Endothelial cell of umbilical vein (primary cell): ENCODE measurements at regions not wholly inside any gene's neighbourhood (a gene's known extent, or its start where the extent isn't known, plus 50 kb on each side); places are given as distances from the start of the nearest gene placed in this dataset.

ENCODE experiments used
- BruUV-seq: library from RNA; stranded (reverse); fragments of 400-500 nt; replicated peaks from 2 replicates; lab custom pipeline; 2021; lab: Mats Ljungman, UMichigan
- CTCF ChIA-PET: fragments of 300-600, 350-600 bp; sonication (Branson Sonifier 250); formaldehyde crosslinking; loops from one replicate; lab custom pipeline; 2021; ENCODE audit warnings: antibody characterized with exemption, inconsistent platforms; lab: Charles Lee
- POLR2A ChIA-PET: fragments of 300-600, 350-600 bp; sonication (Branson Sonifier 250); formaldehyde crosslinking; loops from one replicate; lab custom pipeline; 2021; ENCODE audit warnings: antibody characterized with exemption, inconsistent platforms; lab: Charles Lee
- DNase-seq: peaks from one replicate; pipeline ENCODE4 v3.0.0-alpha.2; 2011; ENCODE audit warnings: low read depth, low spot score
- FAIRE-seq: peaks from 2 replicates; lab custom pipeline; 2011; peaks lifted over from hg19 to GRCh38; lab: Jason Lieb, UNC
- H2AFZ ChIP-seq: 2 replicates; pipeline ENCODE4 v1.6.0; 2012; ENCODE audit warnings: low read depth, low read length, control low read depth, inconsistent platforms
- H3K27ac ChIP-seq: 2 replicates; pipeline ENCODE4 v1.5.1; 2011; ENCODE audit warnings: low read depth, mild to moderate bottlenecking, control low read depth, low read length, moderate library complexity; ENCODE audit not compliant: insufficient read depth
- H3K27me3 ChIP-seq, 2 experiments: 2 replicates each; pipeline versions ENCODE4 v1.6.0 to v1.6.1; 2011; ENCODE audit warnings: low read length in 2 of 2, mixed read lengths in 1 of 2; ENCODE audit not compliant: control insufficient read depth in 2 of 2, insufficient read depth in 2 of 2
- H3K36me3 ChIP-seq, 2 experiments: 2 replicates in 1 of 2; 3 replicates in 1 of 2; pipeline ENCODE4 v1.5.1; 2011; ENCODE audit warnings: low read length in 2 of 2, mild to moderate bottlenecking in 1 of 2, moderate library complexity in 1 of 2; ENCODE audit not compliant: control insufficient read depth in 2 of 2, insufficient read depth in 2 of 2; ENCODE audit errors: extremely low read depth in 1 of 2
- H3K4me1 ChIP-seq: 3 replicates; pipeline ENCODE4 v1.5.1; 2011; ENCODE audit warnings: mild to moderate bottlenecking, low read length; ENCODE audit not compliant: control insufficient read depth, insufficient read depth; ENCODE audit errors: extremely low read depth
- H3K4me2 ChIP-seq: 2 replicates; pipeline ENCODE4 v1.6.1; 2011; ENCODE audit warnings: low read length, control low read depth, mixed read lengths; ENCODE audit not compliant: insufficient read depth
- H3K4me3 ChIP-seq, 3 experiments: fragments of 200-600 bp in 1 of 3; sonication (generic), shearing (Covaris generic) in 1 of 3; replicated peaks in 1 of 3; 2 replicates each; pipeline ENCODE4 v1.5.1; 2011 to 2016; ENCODE audit warnings: control low read depth in 3 of 3, low read length in 3 of 3, mild to moderate bottlenecking in 2 of 3, inconsistent platforms in 1 of 3, low read depth in 1 of 3, moderate library complexity in 1 of 3; ENCODE audit not compliant: insufficient read depth in 1 of 3
- H3K79me2 ChIP-seq: 2 replicates; pipeline ENCODE4 v1.6.0; 2012; ENCODE audit warnings: low read length, inconsistent platforms; ENCODE audit not compliant: control insufficient read depth, insufficient read depth
- H3K9ac ChIP-seq: replicated peaks from 2 replicates; pipeline ENCODE3; 2011; ENCODE audit warnings: low read length, control low read depth; ENCODE audit not compliant: insufficient read depth; ENCODE audit errors: extremely low read depth
- H3K9me1 ChIP-seq: replicated peaks from 3 replicates; pipeline ENCODE4 v1.6.0; 2011; ENCODE audit warnings: mild to moderate bottlenecking, low read length; ENCODE audit not compliant: control insufficient read depth, insufficient read depth; ENCODE audit errors: extremely low read depth
- H3K9me3 ChIP-seq: replicated peaks from 2 replicates; pipeline ENCODE4 v1.5.1; 2012; ENCODE audit warnings: low read length, inconsistent platforms; ENCODE audit not compliant: control insufficient read depth, insufficient read depth
- H4K20me1 ChIP-seq: replicated peaks from 2 replicates; pipeline ENCODE3; 2011; ENCODE audit warnings: mild to moderate bottlenecking, low read length; ENCODE audit not compliant: control insufficient read depth, insufficient read depth; ENCODE audit errors: extremely low read depth
- EZH2 ChIP-seq: IDR thresholded peaks from 2 replicates; pipeline ENCODE4 v1.6.1; 2012; ENCODE audit warnings: borderline replicate concordance, low read depth, mild to moderate bottlenecking, moderate library complexity, low read length, inconsistent platforms; ENCODE audit not compliant: severe bottlenecking
- FOS ChIP-seq: IDR thresholded peaks from 2 replicates; pipeline ENCODE4 v1.6.1; 2011; ENCODE audit warnings: mild to moderate bottlenecking, low read length, moderate library complexity, borderline replicate concordance; ENCODE audit not compliant: insufficient read depth
- GATA2 ChIP-seq: IDR thresholded peaks from 2 replicates; pipeline ENCODE4 v1.7.0; 2011; ENCODE audit warnings: low read depth, mild to moderate bottlenecking, moderate library complexity, mixed read lengths, low read length; ENCODE audit not compliant: insufficient read length, insufficient read depth
- JUN ChIP-seq: IDR thresholded peaks from 2 replicates; pipeline ENCODE4 v1.6.1; 2011; ENCODE audit warnings: borderline replicate concordance, low read depth; ENCODE audit not compliant: insufficient read length, insufficient read depth
- MYC ChIP-seq: IDR thresholded peaks from one replicate; pipeline ENCODE4 v1.6.1; 2011; ENCODE audit warnings: mild to moderate bottlenecking, low read depth, low read length
- POLR2A ChIP-seq: IDR thresholded peaks from 2 replicates; pipeline ENCODE4 v1.6.1; 2012; ENCODE audit warnings: low read depth, mild to moderate bottlenecking, control low read depth, low read length
- POLR2AphosphoS5 ChIP-seq: IDR thresholded peaks from 2 replicates; pipeline ENCODE4 v1.6.1; 2012; ENCODE audit warnings: low read depth, mild to moderate bottlenecking, control low read depth, low read length, moderate library complexity; ENCODE audit not compliant: insufficient read depth
- dilution Hi-C: fragments of 300-500 bp; cut with MboI; formaldehyde crosslinking; loops from one replicate; pipeline ENCODE4 v1.15.0; 2019; ENCODE audit warnings: low sequenced_read_pairs; ENCODE audit not compliant: extremely low pct_ligation_motif_present
- intact Hi-C: fragments of 100-400 bp; cut with micrococcal nuclease; formaldehyde crosslinking; loops from one replicate; pipeline ENCODE4 v1.10.0; 2022
- TF ChIP-seq, protein P1 (sequence below), 2 donors: IDR thresholded peaks; 1 replicate in 1 of 2; 2 replicates in 1 of 2; pipeline ENCODE4 v1.5.1; 2011; ENCODE audit warnings: low read length in 2 of 2, mild to moderate bottlenecking in 2 of 2, moderate library complexity in 2 of 2, control low read depth in 1 of 2, inconsistent platforms in 1 of 2, low read depth in 1 of 2; ENCODE audit not compliant: insufficient read depth in 1 of 2; ENCODE audit errors: extremely low read depth in 1 of 2
- TF ChIP-seq, protein P2 (sequence below): IDR thresholded peaks from 2 replicates; pipeline ENCODE4 v1.6.1; 2011; ENCODE audit not compliant: insufficient read depth, insufficient read length

DNA sequence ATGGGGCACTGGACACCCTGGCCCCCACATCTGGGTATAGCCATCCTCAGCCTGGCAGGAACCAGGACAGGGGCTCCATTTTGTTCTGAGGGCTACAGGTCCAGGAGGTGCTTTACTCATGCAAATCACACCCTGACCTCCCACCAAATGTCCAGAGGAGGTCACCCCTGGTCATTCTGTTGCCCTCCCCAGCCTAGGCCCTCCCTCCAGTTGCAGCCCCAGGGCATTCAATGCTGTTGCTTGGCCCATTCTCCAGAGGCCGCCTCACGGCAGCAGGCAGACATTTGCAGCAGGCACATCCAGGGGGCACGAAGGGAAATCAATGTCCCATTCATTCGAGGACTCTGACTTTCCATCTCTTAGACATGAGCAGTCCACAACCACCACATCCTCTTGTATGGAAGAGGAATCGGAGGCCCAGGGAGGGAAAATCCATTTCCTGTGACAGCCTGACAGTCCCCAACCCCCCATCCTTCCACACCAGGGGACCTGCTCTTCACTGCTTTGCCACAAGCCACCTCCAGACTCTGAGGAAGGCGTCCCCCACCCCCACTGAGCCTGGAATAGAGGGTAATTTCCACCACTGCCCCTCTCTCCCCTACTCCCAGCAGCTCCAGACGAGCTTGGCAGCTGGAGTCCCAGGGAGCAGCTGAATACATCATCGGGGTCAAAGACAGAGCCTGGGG is 76.2 kb upstream of the UNC5B start:
- CTCF ChIA-PET, result no interaction called here
- no peak for FAIRE-seq

More for the DNA sequence above, 76.2 kb upstream of the UNC5B start:
- Histone ChIP-seq H3K4me3 (no peak overlapping the region), H3K9me3 (no peaks in the 10 kb centered on the region), H3K9ac (no peak overlapping the region), H2AFZ (no peak overlapping the region), H3K4me2 (no peak overlapping the region), H3K27me3 (peaks cover 8 to 15% of the 10 kb centered on the region in 2 experiments), H3K79me2 (no peaks in the 10 kb centered on the region), H4K20me1 (no peaks in the 10 kb centered on the region), H3K4me1 (no peaks in the 10 kb centered on the region), H3K27ac (no peak overlapping the region), H3K9me1 (no peaks in the 10 kb centered on the region), H3K36me3 (no peaks in the 10 kb centered on the region)
- no peak for DNase-seq
- intact Hi-C loops (no loop called here), dilution Hi-C loops (no loop called here)
- POLR2A ChIA-PET, result no interaction called here
- no TSS peak for BruUV-seq
- no peak for TF ChIP-seq GATA2
- TF ChIP-seq MYC, result no peak
- TF ChIP-seq EZH2, result no peak
- TF ChIP-seq, protein P1, sequence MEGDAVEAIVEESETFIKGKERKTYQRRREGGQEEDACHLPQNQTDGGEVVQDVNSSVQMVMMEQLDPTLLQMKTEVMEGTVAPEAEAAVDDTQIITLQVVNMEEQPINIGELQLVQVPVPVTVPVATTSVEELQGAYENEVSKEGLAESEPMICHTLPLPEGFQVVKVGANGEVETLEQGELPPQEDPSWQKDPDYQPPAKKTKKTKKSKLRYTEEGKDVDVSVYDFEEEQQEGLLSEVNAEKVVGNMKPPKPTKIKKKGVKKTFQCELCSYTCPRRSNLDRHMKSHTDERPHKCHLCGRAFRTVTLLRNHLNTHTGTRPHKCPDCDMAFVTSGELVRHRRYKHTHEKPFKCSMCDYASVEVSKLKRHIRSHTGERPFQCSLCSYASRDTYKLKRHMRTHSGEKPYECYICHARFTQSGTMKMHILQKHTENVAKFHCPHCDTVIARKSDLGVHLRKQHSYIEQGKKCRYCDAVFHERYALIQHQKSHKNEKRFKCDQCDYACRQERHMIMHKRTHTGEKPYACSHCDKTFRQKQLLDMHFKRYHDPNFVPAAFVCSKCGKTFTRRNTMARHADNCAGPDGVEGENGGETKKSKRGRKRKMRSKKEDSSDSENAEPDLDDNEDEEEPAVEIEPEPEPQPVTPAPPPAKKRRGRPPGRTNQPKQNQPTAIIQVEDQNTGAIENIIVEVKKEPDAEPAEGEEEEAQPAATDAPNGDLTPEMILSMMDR (IDR thresholded peaks at IDR 0.05; ENCODE audit: extremely low read depth in 1 of 2, insufficient read depth in 1 of 2, low read depth in 1 of 2, low read length in 2 of 2), result no peak
- no peak for TF ChIP-seq FOS
- TF ChIP-seq POLR2AphosphoS5, result no peak
- TF ChIP-seq JUN, result no peak
- TF ChIP-seq POLR2A, result no peak
- TF ChIP-seq, protein P2, sequence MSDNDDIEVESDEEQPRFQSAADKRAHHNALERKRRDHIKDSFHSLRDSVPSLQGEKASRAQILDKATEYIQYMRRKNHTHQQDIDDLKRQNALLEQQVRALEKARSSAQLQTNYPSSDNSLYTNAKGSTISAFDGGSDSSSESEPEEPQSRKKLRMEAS, result no peak
